ENCODE measurements at regions not wholly inside any gene's neighbourhood (a gene's known extent, or its start where the extent isn't known, plus 50 kb on each side); places are given as distances from the start of the nearest gene placed in this dataset.

DNA sequence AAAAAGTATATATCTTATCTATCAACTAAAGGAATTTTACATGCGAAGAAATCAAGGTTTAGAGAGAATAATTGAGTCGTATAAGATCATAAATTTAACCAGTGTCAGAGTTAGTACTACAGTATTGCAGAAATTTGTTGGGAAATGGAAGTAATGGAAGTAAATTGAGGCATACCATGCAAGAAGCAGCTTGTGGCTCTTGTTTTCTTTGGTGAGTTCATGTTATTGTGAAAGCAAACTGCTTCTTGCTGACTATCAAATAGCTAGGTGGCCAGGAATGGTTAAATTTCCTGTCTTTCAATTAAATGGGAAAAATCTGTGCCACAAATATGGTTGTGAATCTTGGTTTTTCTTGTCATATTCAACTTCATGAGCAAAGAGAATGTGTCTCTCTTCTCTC lies 652.7 kb downstream of the LMO4 start:
- Histone ChIP-seq H3K27me3 (no peaks in the 10 kb centered on the region), H3K4me3 (no peak overlapping the region), H3K27ac (no peak overlapping the region), H3K36me3 (no peaks in the 10 kb centered on the region), H3K4me1 (no peaks in the 10 kb centered on the region), H3K9me3 (no peaks in the 10 kb centered on the region)
- intact Hi-C loops (cut with DNase I; ENCODE audit: low total_unique reads) (no loop called here), in situ Hi-C loops (cut with MboI; ENCODE audit: low pct_ligation_motif_present in 1 of 4, low pct_unique_long_range_greater_than_20kb in 1 of 4, low sequenced_read_pairs in 3 of 4) (no loop called here)
- TF ChIP-seq, protein P1, sequence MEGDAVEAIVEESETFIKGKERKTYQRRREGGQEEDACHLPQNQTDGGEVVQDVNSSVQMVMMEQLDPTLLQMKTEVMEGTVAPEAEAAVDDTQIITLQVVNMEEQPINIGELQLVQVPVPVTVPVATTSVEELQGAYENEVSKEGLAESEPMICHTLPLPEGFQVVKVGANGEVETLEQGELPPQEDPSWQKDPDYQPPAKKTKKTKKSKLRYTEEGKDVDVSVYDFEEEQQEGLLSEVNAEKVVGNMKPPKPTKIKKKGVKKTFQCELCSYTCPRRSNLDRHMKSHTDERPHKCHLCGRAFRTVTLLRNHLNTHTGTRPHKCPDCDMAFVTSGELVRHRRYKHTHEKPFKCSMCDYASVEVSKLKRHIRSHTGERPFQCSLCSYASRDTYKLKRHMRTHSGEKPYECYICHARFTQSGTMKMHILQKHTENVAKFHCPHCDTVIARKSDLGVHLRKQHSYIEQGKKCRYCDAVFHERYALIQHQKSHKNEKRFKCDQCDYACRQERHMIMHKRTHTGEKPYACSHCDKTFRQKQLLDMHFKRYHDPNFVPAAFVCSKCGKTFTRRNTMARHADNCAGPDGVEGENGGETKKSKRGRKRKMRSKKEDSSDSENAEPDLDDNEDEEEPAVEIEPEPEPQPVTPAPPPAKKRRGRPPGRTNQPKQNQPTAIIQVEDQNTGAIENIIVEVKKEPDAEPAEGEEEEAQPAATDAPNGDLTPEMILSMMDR (IDR thresholded peaks at IDR 0.05): no peak
- TF ChIP-seq POLR2A (IDR thresholded peaks at IDR 0.05) (no peak), EP300 (IDR thresholded peaks at IDR 0.05; ENCODE audit: low read depth) (no peak), POLR2AphosphoS5 (IDR thresholded peaks at IDR 0.05) (no peak)
- 76 to 83% methylated on average over 2 of the region's 2 CpGs for WGBS, 2 donors (ENCODE audit: low coverage in 1 of 2)
- DNase-seq: no peak

DNA sequence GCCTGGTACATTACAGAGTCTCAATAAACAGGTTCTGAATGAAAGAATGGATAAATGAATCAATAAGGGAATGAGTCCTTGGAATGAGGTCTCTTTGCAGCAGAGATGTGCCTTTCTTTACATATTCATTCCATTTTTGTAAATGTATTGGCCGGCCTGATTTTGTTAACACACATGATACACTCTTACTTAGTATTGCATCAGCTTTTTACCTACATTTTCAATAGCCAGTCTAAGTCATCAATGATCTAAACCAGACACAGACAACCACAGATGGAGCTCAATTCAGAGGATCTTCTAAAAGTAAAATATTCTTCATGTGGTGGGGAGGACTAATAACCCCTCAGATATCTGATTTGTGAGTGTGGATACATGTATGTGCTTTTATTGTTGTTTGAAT lies 653.1 kb downstream of the LMO4 start:
- Histone ChIP-seq H3K27me3 (no peaks in the 10 kb centered on the region), H3K9me3 (no peaks in the 10 kb centered on the region), H3K4me3 (no peak overlapping the region), H3K4me1 (no peaks in the 10 kb centered on the region), H3K27ac (no peak overlapping the region), H3K36me3 (no peaks in the 10 kb centered on the region)
- no peak for DNase-seq
- in situ Hi-C loops (cut with MboI; ENCODE audit: low pct_ligation_motif_present in 1 of 4, low pct_unique_long_range_greater_than_20kb in 1 of 4, low sequenced_read_pairs in 3 of 4): no loop called here
- 90 to 100% methylated on average over 1 of the region's 1 CpG for WGBS, 2 donors (ENCODE audit: low coverage in 1 of 2)
- TF ChIP-seq, protein P1 (IDR thresholded peaks at IDR 0.05): no peak
- intact Hi-C loops (cut with DNase I; ENCODE audit: low total_unique reads): no loop called here

DNA sequence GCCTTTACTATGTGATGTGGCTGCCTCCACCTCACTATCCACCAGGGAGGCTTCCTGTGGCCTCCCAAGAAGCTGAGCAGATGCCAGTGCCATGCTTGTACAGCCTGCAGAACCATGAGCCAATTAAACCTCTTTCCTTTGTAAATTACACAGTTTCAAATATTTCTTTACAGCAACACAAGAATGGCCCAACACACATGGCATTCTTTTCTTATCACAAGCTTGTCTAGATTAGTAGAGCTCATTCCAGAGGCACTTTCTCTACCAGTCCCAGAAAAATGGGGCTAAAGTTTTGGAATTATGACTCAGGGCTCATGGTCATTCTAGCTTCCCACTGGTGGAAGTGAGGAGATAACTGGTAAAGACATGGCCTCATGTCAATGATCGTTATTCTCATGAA lies 655.2 kb downstream of the LMO4 start:
- TF ChIP-seq POLR2AphosphoS5 (IDR thresholded peaks at IDR 0.05) (no peak), POLR2A (IDR thresholded peaks at IDR 0.05) (no peak), EP300 (IDR thresholded peaks at IDR 0.05; ENCODE audit: low read depth) (no peak)
- TF ChIP-seq, protein P1 (IDR thresholded peaks at IDR 0.05): no peak
- no peaks in the 10 kb centered on the region for H3K27me3 ChIP-seq
- H3K27ac ChIP-seq: no peak overlapping the region
- DNase-seq: no peak
- H3K4me3 ChIP-seq: no peak overlapping the region
- in situ Hi-C loops (cut with MboI; ENCODE audit: low pct_ligation_motif_present in 1 of 4, low pct_unique_long_range_greater_than_20kb in 1 of 4, low sequenced_read_pairs in 3 of 4) (no loop called here), intact Hi-C loops (cut with DNase I; ENCODE audit: low total_unique reads) (no loop called here)
- 100% methylated on average over 1 of the region's 1 CpG; no CpG with 5 or more reads in 1 of the 2 donors for WGBS, 2 donors (ENCODE audit: low coverage in 1 of 2)
- H3K4me1 ChIP-seq: no peaks in the 10 kb centered on the region
- H3K9me3 ChIP-seq: no peaks in the 10 kb centered on the region
- no peaks in the 10 kb centered on the region for H3K36me3 ChIP-seq

DNA sequence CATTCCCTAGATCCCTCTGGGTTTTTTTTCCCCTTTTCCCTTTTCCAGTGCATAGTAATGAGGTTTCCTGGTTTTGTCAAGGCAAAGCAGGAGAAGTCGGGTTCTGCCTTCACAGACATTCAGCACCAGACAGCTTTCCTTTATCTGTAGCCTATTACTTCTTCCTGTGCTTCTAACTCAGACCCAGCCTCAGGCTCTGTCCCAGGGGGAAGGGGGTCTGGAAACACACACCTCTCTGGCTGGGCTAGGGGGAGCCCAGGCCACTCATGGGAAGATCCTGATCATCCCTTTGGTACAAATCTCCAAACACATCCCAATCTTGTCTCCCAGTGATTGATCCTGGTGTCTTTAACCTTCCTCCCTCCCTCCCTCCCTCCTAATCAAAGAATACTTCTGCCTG lies 656.4 kb downstream of the LMO4 start:
- no peak for DNase-seq
- no peak for TF ChIP-seq EP300 (IDR thresholded peaks at IDR 0.05; ENCODE audit: low read depth)
- no peak for TF ChIP-seq POLR2AphosphoS5 (IDR thresholded peaks at IDR 0.05)
- TF ChIP-seq, protein P1 (IDR thresholded peaks at IDR 0.05): no peak
- no peak for TF ChIP-seq POLR2A (IDR thresholded peaks at IDR 0.05)
- WGBS, 2 donors (ENCODE audit: low coverage in 1 of 2): 40 to 81% methylated on average over 1 of the region's 1 CpG
- no peaks in the 10 kb centered on the region for H3K4me1 ChIP-seq
- in situ Hi-C loops (cut with MboI; ENCODE audit: low pct_ligation_motif_present in 1 of 4, low pct_unique_long_range_greater_than_20kb in 1 of 4, low sequenced_read_pairs in 3 of 4) (no loop called here), intact Hi-C loops (cut with DNase I; ENCODE audit: low total_unique reads) (no loop called here)
- H3K27ac ChIP-seq: no peak overlapping the region
- H3K4me3 ChIP-seq: no peak overlapping the region
- no peaks in the 10 kb centered on the region for H3K9me3 ChIP-seq
- no peaks in the 10 kb centered on the region for H3K36me3 ChIP-seq
- H3K27me3 ChIP-seq: no peaks in the 10 kb centered on the region
